CD4-positive, CD25-positive, alpha-beta regulatory T cell (primary cell): ENCODE measurements at regions not wholly inside any gene's neighbourhood (a gene's known extent, or its start where the extent isn't known, plus 50 kb on each side); places are given as distances from the start of the nearest gene placed in this dataset.
"Not testable (repeated sequence)": the region's sequence is repeated elsewhere in the genome, so short reads cannot be mapped to it uniquely, and the experiment has no call there.

ENCODE experiments used
- ATAC-seq, 2 donors: fragments of 150-1000 bp; cut with Tn5 transposase; one replicate each; pipeline ENCODE4 v1.10.0; 2021; ENCODE audit warnings: low read depth in 2 of 2, moderate number of reproducible peaks in 2 of 2, moderate library complexity in 1 of 2
- DNase-seq, 3 donors: peaks; one replicate each; pipeline versions ENCODE4 v3.0.0 to v3.0.0-alpha.2; 2012 to 2022; ENCODE audit warnings: mixed read lengths in 1 of 3
- H3K27ac ChIP-seq: one replicate; pipeline ENCODE4 v1.7.0; 2013; ENCODE audit warnings: mild to moderate bottlenecking, low read length; ENCODE audit not compliant: insufficient read depth, poor library complexity, severe bottlenecking
- H3K27me3 ChIP-seq: one replicate; pipeline ENCODE4 v1.7.0; 2013; ENCODE audit warnings: low read length; ENCODE audit not compliant: control insufficient read depth, insufficient read depth
- H3K36me3 ChIP-seq: one replicate; pipeline ENCODE4 v1.7.0; 2013; ENCODE audit warnings: mild to moderate bottlenecking, low read length, moderate library complexity; ENCODE audit not compliant: control insufficient read depth, insufficient read depth
- H3K4me1 ChIP-seq: 2 replicates; pipeline ENCODE4 v1.7.0; 2013; ENCODE audit warnings: mild to moderate bottlenecking, low read length; ENCODE audit not compliant: insufficient read depth, control insufficient read depth, poor library complexity, severe bottlenecking
- H3K4me3 ChIP-seq: one replicate; pipeline ENCODE4 v1.7.0; 2013; ENCODE audit warnings: low read depth, mild to moderate bottlenecking, low read length, moderate library complexity
- H3K9me3 ChIP-seq, 2 experiments: 1 replicate in 1 of 2; 2 replicates in 1 of 2; pipeline ENCODE4 v1.7.0; 2013; ENCODE audit warnings: low read length in 2 of 2, mild to moderate bottlenecking in 1 of 2, moderate library complexity in 1 of 2; ENCODE audit not compliant: control insufficient read depth in 2 of 2
- H3K27ac Mint-ChIP-seq, 3 donors: one replicate each; pipeline ENCODE4 v1.8.0; 2020 to 2022; ENCODE audit warnings: mild to moderate bottlenecking in 3 of 3, mixed read lengths in 3 of 3, moderate library complexity in 2 of 3
- H3K27me3 Mint-ChIP-seq: one replicate; pipeline ENCODE4 v1.8.0; 2022; ENCODE audit warnings: mild to moderate bottlenecking, mixed read lengths
- H3K36me3 Mint-ChIP-seq: one replicate; pipeline ENCODE4 v1.8.0; 2020; ENCODE audit warnings: mixed read lengths
- H3K4me1 Mint-ChIP-seq, 4 donors: one replicate each; pipeline ENCODE4 v1.8.0; 2020 to 2022; ENCODE audit warnings: mixed read lengths in 4 of 4, mild to moderate bottlenecking in 1 of 4
- H3K4me3 Mint-ChIP-seq, 4 donors: one replicate each; pipeline ENCODE4 v1.8.0; 2020 to 2022; ENCODE audit warnings: mild to moderate bottlenecking in 4 of 4, mixed read lengths in 4 of 4, moderate library complexity in 3 of 4
- H3K9me3 Mint-ChIP-seq, 7 donors: one replicate each; pipeline ENCODE4 v1.8.0; 2020 to 2022; ENCODE audit warnings: mixed read lengths in 7 of 7, mild to moderate bottlenecking in 3 of 7, moderate library complexity in 2 of 7

DNA sequence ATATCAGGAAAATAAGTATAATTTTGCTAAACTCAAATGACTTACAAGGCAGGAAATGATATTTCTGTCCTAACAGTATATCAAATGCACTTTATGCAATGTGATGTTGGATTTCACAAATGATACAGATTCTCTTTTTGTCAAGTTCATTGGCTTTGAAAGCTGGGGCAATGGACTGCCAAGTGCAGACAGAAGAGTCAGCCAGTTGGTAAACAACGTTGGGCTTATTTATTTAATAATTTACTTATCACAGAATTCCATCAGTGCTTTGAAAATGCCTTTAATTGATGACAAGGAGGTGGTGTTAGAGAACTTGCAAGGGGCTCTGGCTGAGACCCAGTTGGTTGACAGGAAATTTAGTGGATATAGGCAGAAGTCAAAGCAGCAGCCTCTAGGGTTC is 79.9 kb upstream of the ADGRG2 start:
- H3K9me3 Mint-ChIP-seq, result peaks cover 0 to 1% (median 0%) of the 10 kb centered on the region in 7 donors

DNA sequence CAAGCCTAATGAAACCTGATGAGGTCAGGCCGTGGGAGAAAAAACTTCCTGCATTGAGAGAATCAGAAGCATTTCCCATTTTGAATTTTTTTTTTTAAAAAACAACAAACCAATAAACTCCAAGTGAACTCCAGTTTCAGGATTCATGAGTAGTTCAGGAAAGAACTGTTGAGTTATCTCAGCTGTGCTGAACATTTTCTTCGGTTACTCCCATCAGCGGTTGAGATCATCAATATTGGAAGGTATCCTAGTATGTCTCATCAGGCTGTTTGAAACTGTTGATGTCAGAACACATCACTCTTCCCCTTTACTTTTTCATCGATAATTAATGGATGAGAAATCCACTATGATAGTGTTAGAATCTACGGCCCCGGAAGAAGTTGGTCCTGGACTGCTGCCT is 82.4 kb upstream of the ADGRG2 start:
- Mint-ChIP-seq H3K4me1 (no peaks in the 10 kb centered on the region), H3K27me3 (no peaks in the 10 kb centered on the region), H3K9me3 (peaks cover 0 to under 1% (median 0%) of the 10 kb centered on the region in 7 donors), H3K4me3 (no peak overlapping the region), H3K36me3 (no peaks in the 10 kb centered on the region), H3K27ac (no peak overlapping the region)
- DNase-seq (no peak), ATAC-seq (no peak)
- Histone ChIP-seq H3K4me3 (no peak overlapping the region), H3K36me3 (no peaks in the 10 kb centered on the region), H3K27ac (no peak overlapping the region), H3K9me3 (no peaks in the 10 kb centered on the region), H3K27me3 (no peaks in the 10 kb centered on the region), H3K4me1 (no peaks in the 10 kb centered on the region)

More for the DNA sequence above, 79.9 kb upstream of the ADGRG2 start:
- Mint-ChIP-seq H3K27me3 (no peaks in the 10 kb centered on the region), H3K4me1 (no peaks in the 10 kb centered on the region), H3K27ac (no peak overlapping the region), H3K36me3 (no peaks in the 10 kb centered on the region), H3K4me3 (no peak overlapping the region)
- DNase-seq (no peak), ATAC-seq (no peak)
- H3K4me1 ChIP-seq, result no peaks in the 10 kb centered on the region
- H3K4me3 ChIP-seq, result no peak overlapping the region
- H3K27ac ChIP-seq, result no peak overlapping the region
- H3K27me3 ChIP-seq, result no peaks in the 10 kb centered on the region
- no peaks in the 10 kb centered on the region for H3K9me3 ChIP-seq
- no peaks in the 10 kb centered on the region for H3K36me3 ChIP-seq

DNA sequence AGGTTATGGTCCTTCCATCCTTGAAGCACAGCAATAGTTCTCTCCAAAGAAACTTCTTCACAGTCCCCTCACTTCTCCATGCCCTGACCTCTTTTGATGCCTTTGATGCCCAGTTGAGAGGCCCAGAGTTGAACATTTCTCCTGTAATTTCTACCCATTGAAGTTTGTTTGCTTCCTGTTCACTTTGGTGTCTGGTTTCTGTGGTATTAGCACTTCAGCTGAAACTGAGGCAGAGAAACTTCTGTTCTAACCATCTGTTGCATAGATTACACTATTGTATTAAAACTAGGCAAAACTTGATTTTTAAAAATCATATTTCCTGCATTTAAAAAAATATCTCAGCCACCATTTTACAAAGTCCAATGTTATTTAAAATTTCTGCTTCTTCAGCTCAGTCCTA is 89.8 kb upstream of the ADGRG2 start:
- Histone ChIP-seq H3K9me3 (no peaks in the 10 kb centered on the region), H3K36me3 (no peaks in the 10 kb centered on the region), H3K27me3 (no peaks in the 10 kb centered on the region), H3K27ac (no peak overlapping the region), H3K4me1 (no peaks in the 10 kb centered on the region), H3K4me3 (no peak overlapping the region)
- no peaks in the 10 kb centered on the region for H3K9me3 Mint-ChIP-seq
- H3K36me3 Mint-ChIP-seq, result no peaks in the 10 kb centered on the region
- ATAC-seq, result no peak
- DNase-seq, result no peak
- H3K4me1 Mint-ChIP-seq, result no peaks in the 10 kb centered on the region
- no peak overlapping the region for H3K27ac Mint-ChIP-seq
- peaks cover 6% of the 10 kb centered on the region for H3K27me3 Mint-ChIP-seq
- H3K4me3 Mint-ChIP-seq, result no peak overlapping the region

DNA sequence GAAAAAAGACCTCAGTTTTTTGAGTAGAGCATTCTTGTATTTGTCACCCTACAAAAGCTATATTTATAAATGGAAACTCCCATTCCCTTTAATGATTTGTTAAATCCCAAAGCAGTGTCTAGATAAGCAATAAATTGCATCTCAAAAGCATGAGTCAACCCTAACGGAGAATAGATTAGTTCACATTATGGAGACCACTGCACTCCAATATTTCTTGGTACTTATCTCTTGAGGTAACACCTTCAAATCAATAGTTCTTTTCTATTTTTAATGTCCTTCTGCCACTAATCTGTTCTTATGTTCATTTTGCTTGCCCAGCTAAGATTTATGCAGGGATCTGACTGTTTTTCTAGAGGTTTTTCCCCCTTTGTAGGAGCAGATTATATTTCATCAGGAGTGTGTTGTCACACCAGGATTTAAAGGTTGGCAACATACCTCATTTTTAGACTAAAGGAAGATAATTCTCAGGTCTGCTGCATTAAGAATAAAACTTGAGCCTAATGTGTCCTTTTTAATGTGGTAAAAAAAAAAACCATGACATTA is 91.4 kb upstream of the ADGRG2 start:
- Histone ChIP-seq H3K36me3 (no peaks in the 10 kb centered on the region), H3K9me3 (no peaks in the 10 kb centered on the region), H3K27me3 (no peaks in the 10 kb centered on the region), H3K4me1 (no peaks in the 10 kb centered on the region), H3K4me3 (no peak overlapping the region), H3K27ac (no peak overlapping the region)
- Mint-ChIP-seq H3K27ac (no peak overlapping the region), H3K4me3 (no peak overlapping the region), H3K27me3 (peaks cover 10% of the 10 kb centered on the region), H3K9me3 (no peaks in the 10 kb centered on the region), H3K4me1 (no peaks in the 10 kb centered on the region), H3K36me3 (no peaks in the 10 kb centered on the region)
- DNase-seq (no peak), ATAC-seq (no peak)

DNA sequence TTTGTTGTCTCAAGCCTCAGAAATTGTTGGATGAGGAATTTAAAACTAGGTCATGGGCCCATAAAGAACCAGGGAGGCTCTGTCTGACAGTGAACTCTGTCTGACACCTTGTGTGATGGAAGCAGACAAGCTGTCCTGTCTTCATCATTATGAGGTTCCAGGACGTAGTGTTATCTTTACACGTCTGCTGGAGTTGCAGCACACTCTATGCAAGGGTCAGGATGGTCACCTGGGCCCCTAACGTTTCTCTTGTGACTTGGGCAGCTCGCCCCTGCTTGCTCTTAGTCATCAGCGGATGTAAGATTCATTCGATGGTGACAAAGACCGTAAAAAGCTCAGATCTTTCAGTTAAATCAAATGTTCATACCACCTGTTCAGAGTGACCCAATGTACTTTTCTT is 92.0 kb upstream of the ADGRG2 start:
- ATAC-seq (no peak), DNase-seq (no peak)
- no peaks in the 10 kb centered on the region for H3K9me3 Mint-ChIP-seq
- H3K27ac ChIP-seq, result no peak overlapping the region
- no peaks in the 10 kb centered on the region for H3K27me3 ChIP-seq
- H3K4me3 ChIP-seq, result no peak overlapping the region
- H3K36me3 Mint-ChIP-seq, result no peaks in the 10 kb centered on the region
- H3K27me3 Mint-ChIP-seq, result peaks cover 10% of the 10 kb centered on the region
- no peak overlapping the region for H3K27ac Mint-ChIP-seq
- H3K4me3 Mint-ChIP-seq, result no peak overlapping the region
- no peaks in the 10 kb centered on the region for H3K36me3 ChIP-seq
- H3K9me3 ChIP-seq, result no peaks in the 10 kb centered on the region
- H3K4me1 Mint-ChIP-seq, result no peaks in the 10 kb centered on the region
- no peaks in the 10 kb centered on the region for H3K4me1 ChIP-seq

DNA sequence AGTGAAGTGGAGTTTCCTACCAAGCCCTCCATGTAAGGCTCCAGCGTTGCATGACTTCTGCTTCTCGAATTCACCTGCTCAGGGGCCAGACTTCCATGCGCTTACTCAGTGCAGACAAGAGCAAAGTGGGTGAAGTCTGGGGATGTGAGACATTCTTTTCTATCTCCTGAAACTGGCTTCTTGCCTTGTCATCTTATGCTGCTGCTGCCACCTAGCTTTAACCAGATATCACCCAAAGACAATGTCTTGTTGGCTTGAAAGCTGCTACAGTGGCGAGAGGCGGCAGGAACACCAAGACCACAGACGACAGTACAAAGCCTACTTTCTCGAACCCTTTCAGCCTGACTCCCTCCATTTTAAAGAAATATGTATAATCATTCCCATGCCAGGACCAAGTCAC is 103.6 kb upstream of the ADGRG2 start:
- DNase-seq (no peak), ATAC-seq (no peak)
- no peaks in the 10 kb centered on the region for H3K36me3 Mint-ChIP-seq
- no peaks in the 10 kb centered on the region for H3K27me3 Mint-ChIP-seq
- Histone ChIP-seq H3K4me1 (no peaks in the 10 kb centered on the region), H3K4me3 (no peak overlapping the region), H3K9me3 (no peaks in the 10 kb centered on the region), H3K36me3 (no peaks in the 10 kb centered on the region), H3K27me3 (no peaks in the 10 kb centered on the region), H3K27ac (no peak overlapping the region)
- peaks cover 0 to 6% (median 0%) of the 10 kb centered on the region in 7 donors for H3K9me3 Mint-ChIP-seq
- H3K4me1 Mint-ChIP-seq, result no peaks in the 10 kb centered on the region
- no peak overlapping the region for H3K4me3 Mint-ChIP-seq
- H3K27ac Mint-ChIP-seq, result no peak overlapping the region

DNA sequence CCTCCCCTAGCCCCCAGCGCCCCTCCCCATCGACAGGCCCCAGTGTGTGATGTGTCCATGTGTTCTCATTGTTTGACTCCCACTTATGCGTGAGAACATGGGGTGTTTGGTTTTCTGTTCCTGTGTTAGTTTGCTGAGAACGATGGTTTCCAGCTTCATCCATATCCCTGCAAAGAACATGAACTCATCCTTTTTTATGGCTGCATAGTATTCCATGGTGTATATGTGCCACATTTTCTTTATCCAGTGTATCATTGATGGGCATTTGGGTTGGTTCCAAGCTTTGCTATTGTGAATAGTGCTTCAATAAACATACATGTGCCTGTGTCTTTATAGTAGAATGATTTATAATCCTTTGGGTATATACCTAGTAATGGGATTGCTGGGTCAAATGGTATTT is 107.6 kb upstream of the ADGRG2 start:
- not testable (repeated sequence) for H3K27ac ChIP-seq, H3K36me3 Mint-ChIP-seq, H3K4me1 Mint-ChIP-seq, ATAC-seq, H3K4me3 ChIP-seq, H3K27ac Mint-ChIP-seq, H3K36me3 ChIP-seq, DNase-seq, H3K27me3 Mint-ChIP-seq, H3K4me1 ChIP-seq, H3K9me3 ChIP-seq, H3K4me3 Mint-ChIP-seq, H3K27me3 ChIP-seq, H3K9me3 Mint-ChIP-seq

DNA sequence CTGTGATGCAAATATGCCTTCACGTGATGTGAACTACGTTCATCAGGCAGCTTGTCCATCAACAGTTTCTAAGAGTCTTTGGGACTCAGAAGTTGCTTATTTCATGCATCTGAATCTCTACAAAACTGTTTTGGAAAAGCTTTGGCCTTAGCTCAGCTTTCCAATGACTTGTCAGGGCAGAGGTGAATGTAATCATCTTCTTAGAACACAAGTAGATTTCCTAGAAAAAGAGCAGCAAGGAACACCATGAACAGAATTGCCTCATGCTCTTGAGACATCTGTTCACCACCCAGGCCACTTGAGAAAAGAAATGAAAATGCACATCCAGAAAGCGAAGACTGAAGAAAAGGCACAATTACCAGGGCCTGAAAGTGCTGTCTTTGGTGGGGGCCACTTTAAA is 105.8 kb upstream of the PDHA1 start:
- no peak for DNase-seq
- H3K27me3 ChIP-seq, result no peaks in the 10 kb centered on the region
- Mint-ChIP-seq H3K9me3 (peaks cover 0 to 10% (median 0%) of the 10 kb centered on the region in 7 donors), H3K4me3 (no peak overlapping the region), H3K27ac (no peak overlapping the region), H3K27me3 (peaks cover 5% of the 10 kb centered on the region), H3K36me3 (no peaks in the 10 kb centered on the region), H3K4me1 (no peaks in the 10 kb centered on the region)
- no peaks in the 10 kb centered on the region for H3K36me3 ChIP-seq
- no peaks in the 10 kb centered on the region for H3K4me1 ChIP-seq
- no peak overlapping the region for H3K27ac ChIP-seq
- no peaks in the 10 kb centered on the region for H3K9me3 ChIP-seq
- no peak for ATAC-seq
- H3K4me3 ChIP-seq, result no peak overlapping the region
